Neural progenitor cell (in vitro differentiated cells): ENCODE measurements at regions not wholly inside any gene's neighbourhood (a gene's known extent, or its start where the extent isn't known, plus 50 kb on each side); places are given as distances from the start of the nearest gene placed in this dataset.

Experiments used
- DNase-seq: peaks from one replicate; pipeline ENCODE4 v3.0.0-alpha.2; 2016; ENCODE audit warnings: low spot score
- H2AFZ ChIP-seq: fragments of 200-600 bp; sonication (generic); replicated peaks from 2 replicates; pipeline ENCODE4 v1.6.1; 2016; ENCODE audit warnings: antibody characterized with exemption
- H3F3A ChIP-seq: fragments of 200-600 bp; sonication (generic); 2 replicates; pipeline ENCODE4 v1.6.1; 2016; ENCODE audit warnings: antibody characterized with exemption, low read depth
- H3K27ac ChIP-seq: fragments of 200-600 bp; sonication (generic); 2 replicates; pipeline ENCODE4 v1.5.1; 2016; ENCODE audit warnings: mild to moderate bottlenecking
- H3K27me3 ChIP-seq: fragments of 200-600 bp; sonication (generic); 2 replicates; pipeline ENCODE4 v1.6.1; 2016; ENCODE audit warnings: mild to moderate bottlenecking, moderate library complexity
- H3K36me3 ChIP-seq: fragments of 200-600 bp; sonication (generic); 2 replicates; pipeline ENCODE4 v1.5.1; 2016
- H3K4me1 ChIP-seq: fragments of 200-600 bp; sonication (generic); 2 replicates; pipeline ENCODE4 v1.6.1; 2016; ENCODE audit warnings: mixed run types
- H3K4me2 ChIP-seq: fragments of 200-600 bp; sonication (generic); 2 replicates; pipeline ENCODE4 v1.6.1; 2016
- H3K4me3 ChIP-seq: fragments of 200-600 bp; sonication (generic); 2 replicates; pipeline ENCODE4 v1.5.1; 2016
- H3K79me2 ChIP-seq: fragments of 200-600 bp; sonication (generic); 2 replicates; pipeline ENCODE4 v1.6.1; 2016; ENCODE audit warnings: low read depth
- H3K9ac ChIP-seq: fragments of 200-600 bp; sonication (generic); 2 replicates; pipeline ENCODE4 v1.6.1; 2016
- H3K9me3 ChIP-seq: fragments of 200-600 bp; sonication (generic); 2 replicates; pipeline ENCODE4 v1.5.1; 2016; ENCODE audit warnings: low read depth
- H4K20me1 ChIP-seq: fragments of 200-600 bp; sonication (generic); 2 replicates; pipeline ENCODE4 v1.6.1; 2016; ENCODE audit warnings: low read depth
- H3K27ac Mint-ChIP-seq: 3 replicates; pipeline ENCODE4 v1.8.0; 2021; ENCODE audit warnings: mixed read lengths
- H3K27me3 Mint-ChIP-seq: 2 replicates; pipeline ENCODE4 v1.8.0; 2022; ENCODE audit warnings: low read depth, mild to moderate bottlenecking, inconsistent platforms, moderate library complexity, mixed read lengths; ENCODE audit not compliant: insufficient read depth
- H3K36me3 Mint-ChIP-seq: 3 replicates; pipeline ENCODE4 v1.8.0; 2021; ENCODE audit warnings: mixed read lengths
- H3K4me1 Mint-ChIP-seq: 3 replicates; pipeline ENCODE4 v1.8.0; 2021; ENCODE audit warnings: mixed read lengths
- H3K4me3 Mint-ChIP-seq: 3 replicates; pipeline ENCODE4 v1.8.0; 2021; ENCODE audit warnings: mild to moderate bottlenecking, moderate library complexity, mixed read lengths
- H3K9me3 Mint-ChIP-seq: 3 replicates; pipeline ENCODE4 v1.8.0; 2020; ENCODE audit warnings: mixed read lengths
- EZH2 ChIP-seq: fragments of 200-600 bp; sonication (generic); IDR thresholded peaks from 2 replicates; pipeline ENCODE4 v1.6.1; 2017; ENCODE audit warnings: antibody characterized with exemption, mild to moderate bottlenecking, moderate library complexity
- EZH2phosphoT487 ChIP-seq: fragments of 200-600 bp; sonication (generic); IDR thresholded peaks from 2 replicates; pipeline ENCODE4 v1.6.1; 2017; ENCODE audit warnings: antibody characterized with exemption
- TF ChIP-seq, protein P1 (sequence below): fragments of 200-600 bp; sonication (generic); IDR thresholded peaks from 2 replicates; pipeline ENCODE4 v1.5.1; 2017; ENCODE audit warnings: antibody characterized with exemption, mild to moderate bottlenecking

DNA sequence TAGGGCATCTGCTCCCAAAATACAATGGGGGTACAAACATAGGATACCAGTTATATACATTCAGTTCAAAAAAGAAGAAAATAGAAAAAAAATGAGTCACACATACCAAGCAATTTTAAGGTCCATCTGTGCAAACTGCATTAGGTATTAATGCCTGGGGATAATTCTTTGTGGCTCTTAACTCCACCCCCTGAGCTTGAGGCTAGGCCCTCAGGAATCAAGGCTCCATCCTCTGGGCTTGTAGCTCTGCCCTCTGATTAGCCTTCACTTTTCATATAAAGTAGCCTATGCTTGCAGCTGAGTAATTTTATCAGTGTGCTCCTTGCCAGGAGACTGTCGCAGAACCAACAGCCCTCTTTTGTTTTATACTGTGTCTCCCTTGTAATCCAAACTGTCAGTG, 69.9 kb upstream of the BACE2 start:
- no peak overlapping the region for H3K4me2 ChIP-seq
- Mint-ChIP-seq H3K27me3 (peaks cover 3% of the 10 kb centered on the region), H3K4me3 (no peak overlapping the region), H3K27ac (no peak overlapping the region), H3K36me3 (no peaks in the 10 kb centered on the region), H3K4me1 (peaks cover 9% of the 10 kb centered on the region), H3K9me3 (peaks cover 11% of the 10 kb centered on the region)
- no peaks in the 10 kb centered on the region for H3K27me3 ChIP-seq
- H3K9me3 ChIP-seq: no peaks in the 10 kb centered on the region
- H2AFZ ChIP-seq: no peak overlapping the region
- no peak overlapping the region for H3K9ac ChIP-seq
- H3K4me3 ChIP-seq: no peak overlapping the region
- no peak overlapping the region for H3K27ac ChIP-seq
- peaks cover 4% of the 10 kb centered on the region for H3K4me1 ChIP-seq
- TF ChIP-seq EZH2phosphoT487 (no peak), EZH2 (no peak)
- TF ChIP-seq, protein P1, sequence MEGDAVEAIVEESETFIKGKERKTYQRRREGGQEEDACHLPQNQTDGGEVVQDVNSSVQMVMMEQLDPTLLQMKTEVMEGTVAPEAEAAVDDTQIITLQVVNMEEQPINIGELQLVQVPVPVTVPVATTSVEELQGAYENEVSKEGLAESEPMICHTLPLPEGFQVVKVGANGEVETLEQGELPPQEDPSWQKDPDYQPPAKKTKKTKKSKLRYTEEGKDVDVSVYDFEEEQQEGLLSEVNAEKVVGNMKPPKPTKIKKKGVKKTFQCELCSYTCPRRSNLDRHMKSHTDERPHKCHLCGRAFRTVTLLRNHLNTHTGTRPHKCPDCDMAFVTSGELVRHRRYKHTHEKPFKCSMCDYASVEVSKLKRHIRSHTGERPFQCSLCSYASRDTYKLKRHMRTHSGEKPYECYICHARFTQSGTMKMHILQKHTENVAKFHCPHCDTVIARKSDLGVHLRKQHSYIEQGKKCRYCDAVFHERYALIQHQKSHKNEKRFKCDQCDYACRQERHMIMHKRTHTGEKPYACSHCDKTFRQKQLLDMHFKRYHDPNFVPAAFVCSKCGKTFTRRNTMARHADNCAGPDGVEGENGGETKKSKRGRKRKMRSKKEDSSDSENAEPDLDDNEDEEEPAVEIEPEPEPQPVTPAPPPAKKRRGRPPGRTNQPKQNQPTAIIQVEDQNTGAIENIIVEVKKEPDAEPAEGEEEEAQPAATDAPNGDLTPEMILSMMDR: no peak
- no peaks in the 10 kb centered on the region for H3K36me3 ChIP-seq
- no peaks in the 10 kb centered on the region for H4K20me1 ChIP-seq
- DNase-seq: no peak
- H3K79me2 ChIP-seq: no peaks in the 10 kb centered on the region
- H3F3A ChIP-seq: no peaks in the 10 kb centered on the region

DNA sequence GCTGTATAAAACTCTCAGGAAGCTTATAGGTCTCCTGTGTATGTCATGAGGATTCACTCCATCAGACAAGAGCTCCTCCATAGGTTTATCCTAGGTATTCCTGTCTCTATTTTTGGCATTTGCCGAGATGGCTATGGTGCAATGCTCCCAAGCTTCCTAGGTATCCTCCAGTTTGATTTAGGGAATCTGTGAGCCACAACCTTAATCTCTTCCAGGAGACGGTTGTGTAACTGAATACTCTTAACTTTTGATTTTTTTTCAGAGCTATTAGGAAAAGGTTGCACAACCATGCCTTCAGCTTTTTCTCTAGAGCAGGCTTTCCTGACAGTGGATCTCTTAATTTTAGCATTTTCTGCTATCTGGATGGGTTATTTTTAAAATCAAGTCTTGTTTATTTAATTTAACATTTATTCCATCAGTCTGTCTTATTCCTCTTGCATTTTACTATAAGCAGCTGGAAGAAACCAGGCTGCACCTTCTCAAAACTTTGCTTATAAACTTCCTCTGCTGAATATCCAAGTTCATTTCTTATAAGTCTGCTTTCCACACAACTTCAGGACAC, 69.4 kb upstream of the BACE2 start:
- H3K27me3 Mint-ChIP-seq: peaks cover 3% of the 10 kb centered on the region
- no peaks in the 10 kb centered on the region for H3K79me2 ChIP-seq
- no peak overlapping the region for H3K27ac Mint-ChIP-seq
- peaks cover 11% of the 10 kb centered on the region for H3K9me3 Mint-ChIP-seq
- H3K9ac ChIP-seq: no peak overlapping the region
- H3K36me3 Mint-ChIP-seq: no peaks in the 10 kb centered on the region
- H2AFZ ChIP-seq: no peak overlapping the region
- no peaks in the 10 kb centered on the region for H3F3A ChIP-seq
- no peak overlapping the region for H3K27ac ChIP-seq
- no peaks in the 10 kb centered on the region for H4K20me1 ChIP-seq
- DNase-seq: no peak
- peaks cover 9% of the 10 kb centered on the region for H3K4me1 Mint-ChIP-seq
- no peak overlapping the region for H3K4me3 Mint-ChIP-seq
- H3K36me3 ChIP-seq: no peaks in the 10 kb centered on the region
- H3K4me3 ChIP-seq: no peak overlapping the region
- H3K4me2 ChIP-seq: no peak overlapping the region
- H3K4me1 ChIP-seq: peaks cover 4% of the 10 kb centered on the region
- no peak for TF ChIP-seq EZH2
- TF ChIP-seq EZH2phosphoT487: no peak
- TF ChIP-seq, protein P1: no peak
- no peaks in the 10 kb centered on the region for H3K9me3 ChIP-seq
- no peaks in the 10 kb centered on the region for H3K27me3 ChIP-seq

DNA sequence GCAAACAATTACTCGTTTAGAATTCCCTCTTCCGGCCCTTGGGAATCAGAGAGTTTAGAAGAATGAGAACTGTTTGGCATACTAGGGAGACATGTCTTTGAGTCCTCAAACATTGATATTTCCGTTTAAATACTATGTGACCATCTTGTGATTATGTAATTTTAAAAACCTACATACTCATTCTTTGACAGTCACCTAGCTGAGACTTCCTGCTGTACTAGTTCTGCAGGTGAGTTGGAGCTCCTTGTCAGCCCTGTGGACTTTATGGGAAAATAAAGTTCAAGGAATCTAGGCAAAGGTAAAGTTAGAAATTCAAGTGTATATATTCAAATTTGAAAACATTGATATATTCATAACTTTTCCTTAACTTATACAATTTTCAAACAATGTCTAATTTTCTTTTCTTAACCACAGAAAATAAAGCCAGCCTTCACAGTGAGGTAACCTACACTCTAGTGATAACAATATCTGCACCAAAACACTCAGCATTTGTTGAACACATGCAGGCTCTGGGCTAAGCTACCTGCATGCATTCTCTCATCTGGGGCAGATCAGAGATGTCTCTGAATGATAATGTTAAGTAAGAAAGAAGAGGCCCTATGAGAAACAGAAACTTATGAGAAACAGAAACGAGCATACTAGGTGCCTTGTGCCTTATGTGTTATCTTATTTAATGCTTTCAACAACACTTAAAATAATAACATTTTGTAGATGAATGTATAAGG, 67.0 kb upstream of the BACE2 start:
- TF ChIP-seq EZH2 (no peak), EZH2phosphoT487 (no peak)
- TF ChIP-seq, protein P1: no peak
- no peak overlapping the region for H3K4me3 Mint-ChIP-seq
- no peak overlapping the region for H2AFZ ChIP-seq
- no peak overlapping the region for H3K27ac ChIP-seq
- DNase-seq: no peak
- H3K27me3 ChIP-seq: no peaks in the 10 kb centered on the region
- H3K9me3 Mint-ChIP-seq: peaks cover 12% of the 10 kb centered on the region
- H3K9me3 ChIP-seq: no peaks in the 10 kb centered on the region
- no peak overlapping the region for H3K4me2 ChIP-seq
- H3F3A ChIP-seq: no peaks in the 10 kb centered on the region
- no peaks in the 10 kb centered on the region for H3K36me3 ChIP-seq
- H4K20me1 ChIP-seq: no peaks in the 10 kb centered on the region
- H3K9ac ChIP-seq: no peak overlapping the region
- no peaks in the 10 kb centered on the region for H3K36me3 Mint-ChIP-seq
- no peak overlapping the region for H3K4me3 ChIP-seq
- H3K27ac Mint-ChIP-seq: no peak overlapping the region
- H3K27me3 Mint-ChIP-seq: peaks cover 3% of the 10 kb centered on the region
- H3K4me1 Mint-ChIP-seq: peaks cover 9% of the 10 kb centered on the region
- H3K79me2 ChIP-seq: no peaks in the 10 kb centered on the region
- peaks cover 4% of the 10 kb centered on the region for H3K4me1 ChIP-seq
